ENCODE measurements at regions not wholly inside any gene's neighbourhood (a gene's known extent, or its start where the extent isn't known, plus 50 kb on each side); places are given as distances from the start of the nearest gene placed in this dataset.

GRCh38 chr6:132072831-132073230 is 121.7 kb upstream of the CCN2 start:
- TF ChIP-seq EZH2 (IDR thresholded peaks at IDR 0.05; ENCODE audit: borderline replicate concordance, low read length) (no peak), CTCF (IDR thresholded peaks at IDR 0.05; ENCODE audit: low read length) (no peak)
- H3K79me2 ChIP-seq (ENCODE audit: insufficient read depth, low read length), result no peaks in the 10 kb centered on the region
- no peaks in the 10 kb centered on the region for H3F3A ChIP-seq (ENCODE audit: insufficient read depth, low read length)
- no peaks in the 10 kb centered on the region for H3K27me3 ChIP-seq (ENCODE audit: insufficient read depth, low read length)
- no peak overlapping the region for H3K27ac ChIP-seq (ENCODE audit: low read depth, low read length, poor library complexity, severe bottlenecking)
- H4K20me1 ChIP-seq (ENCODE audit: insufficient read depth, low read length), result no peaks in the 10 kb centered on the region
- H3K9me3 ChIP-seq (ENCODE audit: low read length), result no peaks in the 10 kb centered on the region
- no peaks in the 10 kb centered on the region for H3K4me1 ChIP-seq (ENCODE audit: insufficient read depth, low read length, severe bottlenecking)
- H3K9ac ChIP-seq (ENCODE audit: low read length), result no peak overlapping the region
- H3K9me2 ChIP-seq (ENCODE audit: low read depth, low read length), result no peaks in the 10 kb centered on the region
- H3K4me2 ChIP-seq (ENCODE audit: low read length), result no peak overlapping the region
- no peak overlapping the region for H3K4me3 ChIP-seq (ENCODE audit: low read depth, low read length, poor library complexity, severe bottlenecking)
- no peaks in the 10 kb centered on the region for H3K36me3 ChIP-seq (ENCODE audit: insufficient read depth, low read length)
- no peak overlapping the region for H2AFZ ChIP-seq (ENCODE audit: low read length)

- TF ChIP-seq EZH2 (IDR thresholded peaks at IDR 0.05; ENCODE audit: borderline replicate concordance, low read length) (no peak), CTCF (IDR thresholded peaks at IDR 0.05; ENCODE audit: low read length) (no peak)
- no peak overlapping the region for H3K4me2 ChIP-seq (ENCODE audit: low read length)
- no peak overlapping the region for H3K9ac ChIP-seq (ENCODE audit: low read length)
- H3K9me3 ChIP-seq (ENCODE audit: low read length), result no peaks in the 10 kb centered on the region
- H3K4me3 ChIP-seq (ENCODE audit: low read depth, low read length, poor library complexity, severe bottlenecking), result no peak overlapping the region
- no peaks in the 10 kb centered on the region for H3K79me2 ChIP-seq (ENCODE audit: insufficient read depth, low read length)
- H3K27me3 ChIP-seq (ENCODE audit: insufficient read depth, low read length), result no peaks in the 10 kb centered on the region
- H3K27ac ChIP-seq (ENCODE audit: low read depth, low read length, poor library complexity, severe bottlenecking), result no peak overlapping the region
- H4K20me1 ChIP-seq (ENCODE audit: insufficient read depth, low read length), result no peaks in the 10 kb centered on the region
- H2AFZ ChIP-seq (ENCODE audit: low read length), result no peak overlapping the region
- H3K4me1 ChIP-seq (ENCODE audit: insufficient read depth, low read length, severe bottlenecking), result no peaks in the 10 kb centered on the region
- no peaks in the 10 kb centered on the region for H3K9me2 ChIP-seq (ENCODE audit: low read depth, low read length)
- no peaks in the 10 kb centered on the region for H3K36me3 ChIP-seq (ENCODE audit: insufficient read depth, low read length)
- H3F3A ChIP-seq (ENCODE audit: insufficient read depth, low read length), result no peaks in the 10 kb centered on the region
Measured at GRCh38 chr6:132072271-132072670, 121.1 kb upstream of the CCN2 start.

- Histone ChIP-seq H3K27ac (ENCODE audit: low read depth, low read length, poor library complexity, severe bottlenecking) (no peak overlapping the region), H3K4me2 (ENCODE audit: low read length) (no peak overlapping the region)
Measured at GRCh38 chr6:132070356-132070755, 119.2 kb upstream of the CCN2 start.

More at GRCh38 chr6:132070356-132070755, 119.2 kb upstream of the CCN2 start:
- H3K4me3 ChIP-seq (ENCODE audit: low read depth, low read length, poor library complexity, severe bottlenecking), result no peak overlapping the region
- no peaks in the 10 kb centered on the region for H3K36me3 ChIP-seq (ENCODE audit: insufficient read depth, low read length)
- TF ChIP-seq CTCF (IDR thresholded peaks at IDR 0.05; ENCODE audit: low read length) (no peak), EZH2 (IDR thresholded peaks at IDR 0.05; ENCODE audit: borderline replicate concordance, low read length) (no peak)
- no peaks in the 10 kb centered on the region for H3K27me3 ChIP-seq (ENCODE audit: insufficient read depth, low read length)
- no peaks in the 10 kb centered on the region for H3K4me1 ChIP-seq (ENCODE audit: insufficient read depth, low read length, severe bottlenecking)
- no peaks in the 10 kb centered on the region for H3K79me2 ChIP-seq (ENCODE audit: insufficient read depth, low read length)
- no peaks in the 10 kb centered on the region for H3K9me2 ChIP-seq (ENCODE audit: low read depth, low read length)
- no peaks in the 10 kb centered on the region for H3F3A ChIP-seq (ENCODE audit: insufficient read depth, low read length)
- H2AFZ ChIP-seq (ENCODE audit: low read length), result no peak overlapping the region
- H3K9me3 ChIP-seq (ENCODE audit: low read length), result no peaks in the 10 kb centered on the region
- H4K20me1 ChIP-seq (ENCODE audit: insufficient read depth, low read length), result no peaks in the 10 kb centered on the region
- H3K9ac ChIP-seq (ENCODE audit: low read length), result no peak overlapping the region
